HG03066 (cell line): ENCODE measurements at regions not wholly inside any gene's neighbourhood (a gene's known extent, or its start where the extent isn't known, plus 50 kb on each side); places are given as distances from the start of the nearest gene placed in this dataset.

ENCODE experiments used
- ATAC-seq: cut with Tn5 transposase; IDR thresholded peaks from one replicate; pipeline ENCODE4 v1.9.1; 2021; ENCODE audit warnings: low read depth; ENCODE audit not compliant: unreplicated experiment

- ATAC-seq, result no peak
Observed at GRCh38 chr18:23341983-23342382, 111.1 kb upstream of the RIOK3 start.

GRCh38 chr18:23342506-23342905 lies 110.6 kb upstream of the RIOK3 start:
- ATAC-seq, result no peak

GRCh38 chr18:23350188-23350587 lies 102.9 kb upstream of the RIOK3 start:
- ATAC-seq, result no peak

GRCh38 chr18:23351521-23351920 lies 101.6 kb upstream of the RIOK3 start:
- ATAC-seq, result no peak

- no peak for ATAC-seq
Observed at GRCh38 chr18:23352042-23352441, 101.0 kb upstream of the RIOK3 start.

- no peak for ATAC-seq
Observed at GRCh38 chr18:23353459-23353858, 99.6 kb upstream of the RIOK3 start.

- no peak for ATAC-seq
Observed at GRCh38 chr18:23354625-23355024, 98.5 kb upstream of the RIOK3 start.

GRCh38 chr18:23355206-23355605 lies 97.9 kb upstream of the RIOK3 start:
- no peak for ATAC-seq

- ATAC-seq, result no peak
Observed at GRCh38 chr18:23356424-23356823, 96.7 kb upstream of the RIOK3 start.

GRCh38 chr18:23356915-23357601 lies 96.0 kb upstream of the RIOK3 start:
- ATAC-seq, result no peak

- ATAC-seq, result no peak
Observed at GRCh38 chr18:23357996-23358594, 95.0 kb upstream of the RIOK3 start.

- no peak for ATAC-seq
Observed at GRCh38 chr18:23359421-23359820, 93.7 kb upstream of the RIOK3 start.

- ATAC-seq, result no peak
Observed at GRCh38 chr18:23363865-23364570, 89.1 kb upstream of the RIOK3 start.

GRCh38 chr18:23365602-23366001 lies 87.5 kb upstream of the RIOK3 start:
- ATAC-seq, result no peak

GRCh38 chr18:23369266-23369665 lies 83.8 kb upstream of the RIOK3 start:
- ATAC-seq, result no peak

- no peak for ATAC-seq
Observed at GRCh38 chr18:23373570-23373969, 79.5 kb upstream of the RIOK3 start.

- ATAC-seq, result no peak
Observed at GRCh38 chr18:23377669-23378301, 75.3 kb upstream of the RIOK3 start.

GRCh38 chr18:23378302-23378686 lies 74.8 kb upstream of the RIOK3 start:
- ATAC-seq, result no peak

GRCh38 chr18:23380001-23380550 lies 73.0 kb upstream of the RIOK3 start:
- ATAC-seq, result no peak

- no peak for ATAC-seq
Observed at GRCh38 chr18:23380817-23381216, 72.3 kb upstream of the RIOK3 start.

GRCh38 chr18:23383494-23383893 lies 69.6 kb upstream of the RIOK3 start:
- ATAC-seq, result no peak
